ENCODE measurements at regions not wholly inside any gene's neighbourhood (a gene's known extent, or its start where the extent isn't known, plus 50 kb on each side); places are given as distances from the start of the nearest gene placed in this dataset.

- BruUV-seq (replicated peaks): no TSS peak
- H3K4me3 Mint-ChIP-seq (ENCODE audit: unreplicated experiment): no peak overlapping the region
- TF ChIP-seq CTCF (IDR thresholded peaks at IDR 0.05; ENCODE audit: unreplicated experiment): no peak
- intact Hi-C loops (cut with micrococcal nuclease): no loop called here
- H3K4me1 Mint-ChIP-seq (ENCODE audit: insufficient read depth, unreplicated experiment): peaks cover 12% of the 10 kb centered on the region
- ChIA-PET CTCF (interaction anchor here (0.6 to 0.7 kb wide), 2 partner anchors 9 to 16 kb away, joined by 4 read pairs; no protein-coding TSS in a partner anchor), POLR2A (no interaction called here)
- H3K27ac Mint-ChIP-seq (ENCODE audit: low read depth, unreplicated experiment): no peak overlapping the region
- H3K27me3 Mint-ChIP-seq (ENCODE audit: insufficient read depth, unreplicated experiment): no peaks in the 10 kb centered on the region
- peaks cover 7% of the 10 kb centered on the region for H3K36me3 Mint-ChIP-seq (ENCODE audit: insufficient read depth, unreplicated experiment)
- no peaks in the 10 kb centered on the region for H3K9me3 Mint-ChIP-seq (ENCODE audit: unreplicated experiment)
- no peak for DNase-seq (ENCODE audit: unreplicated experiment)
Observed at GRCh38 chr12:126509572-126509971, 1444.3 kb downstream of the AACS start.

- no peak overlapping the region for H3K4me3 Mint-ChIP-seq (ENCODE audit: unreplicated experiment)
- no peaks in the 10 kb centered on the region for H3K27me3 Mint-ChIP-seq (ENCODE audit: insufficient read depth, unreplicated experiment)
- ChIA-PET POLR2A (no interaction called here), CTCF (no interaction called here)
- H3K27ac Mint-ChIP-seq (ENCODE audit: low read depth, unreplicated experiment): no peak overlapping the region
- no TSS peak for BruUV-seq (replicated peaks)
- intact Hi-C loops (cut with micrococcal nuclease): no loop called here
- peaks cover 2% of the 10 kb centered on the region for H3K9me3 Mint-ChIP-seq (ENCODE audit: unreplicated experiment)
- no peak for TF ChIP-seq CTCF (IDR thresholded peaks at IDR 0.05; ENCODE audit: unreplicated experiment)
- peaks cover 12% of the 10 kb centered on the region for H3K4me1 Mint-ChIP-seq (ENCODE audit: insufficient read depth, unreplicated experiment)
- H3K36me3 Mint-ChIP-seq (ENCODE audit: insufficient read depth, unreplicated experiment): peaks cover 7% of the 10 kb centered on the region
- DNase-seq (ENCODE audit: unreplicated experiment): no peak
Observed at GRCh38 chr12:126510630-126511029, 1445.4 kb downstream of the AACS start.

- H3K27me3 Mint-ChIP-seq (ENCODE audit: insufficient read depth, unreplicated experiment): no peaks in the 10 kb centered on the region
- no TSS peak for BruUV-seq (replicated peaks)
- no peak overlapping the region for H3K27ac Mint-ChIP-seq (ENCODE audit: low read depth, unreplicated experiment)
- CTCF ChIA-PET: interaction anchor here (0.6 to 1.8 kb wide), 4 partner anchors 9 to 1010 kb away, joined by 3 to 6 read pairs (median 3); no protein-coding TSS in a partner anchor
- peaks cover 8% of the 10 kb centered on the region for H3K9me3 Mint-ChIP-seq (ENCODE audit: unreplicated experiment)
- intact Hi-C loops (cut with micrococcal nuclease): no loop called here
- DNase-seq (ENCODE audit: unreplicated experiment): no peak
- H3K4me3 Mint-ChIP-seq (ENCODE audit: unreplicated experiment): no peak overlapping the region
- POLR2A ChIA-PET: no interaction called here
- no peaks in the 10 kb centered on the region for H3K4me1 Mint-ChIP-seq (ENCODE audit: insufficient read depth, unreplicated experiment)
- no peak for TF ChIP-seq CTCF (IDR thresholded peaks at IDR 0.05; ENCODE audit: unreplicated experiment)
- H3K36me3 Mint-ChIP-seq (ENCODE audit: insufficient read depth, unreplicated experiment): no peaks in the 10 kb centered on the region
Observed at GRCh38 chr12:126512916-126513913, 1448.0 kb downstream of the AACS start.

- ChIA-PET POLR2A (no interaction called here), CTCF (no interaction called here)
- no peak for TF ChIP-seq CTCF (IDR thresholded peaks at IDR 0.05; ENCODE audit: unreplicated experiment)
- H3K4me3 Mint-ChIP-seq (ENCODE audit: unreplicated experiment): no peak overlapping the region
- intact Hi-C loops (cut with micrococcal nuclease): no loop called here
- H3K4me1 Mint-ChIP-seq (ENCODE audit: insufficient read depth, unreplicated experiment): no peaks in the 10 kb centered on the region
- no peaks in the 10 kb centered on the region for H3K36me3 Mint-ChIP-seq (ENCODE audit: insufficient read depth, unreplicated experiment)
- no TSS peak for BruUV-seq (replicated peaks)
- DNase-seq (ENCODE audit: unreplicated experiment): peak; percentile 8
- peaks cover 8% of the 10 kb centered on the region for H3K9me3 Mint-ChIP-seq (ENCODE audit: unreplicated experiment)
- H3K27ac Mint-ChIP-seq (ENCODE audit: low read depth, unreplicated experiment): no peak overlapping the region
- no peaks in the 10 kb centered on the region for H3K27me3 Mint-ChIP-seq (ENCODE audit: insufficient read depth, unreplicated experiment)
Observed at GRCh38 chr12:126518596-126519200, 1453.5 kb downstream of the AACS start.
